Ureter (tissue), 1 donor: ENCODE measurements at regions not wholly inside any gene's neighbourhood (a gene's known extent, or its start where the extent isn't known, plus 50 kb on each side); places are given as distances from the start of the nearest gene placed in this dataset.

ENCODE experiments used
- DNase-seq: peaks from one replicate; pipeline ENCODE4 v3.0.0-alpha.2; 2020; ENCODE audit warnings: low spot score
- donor health status: DM: yes; HTN: yes; CAD: no.

DNA sequence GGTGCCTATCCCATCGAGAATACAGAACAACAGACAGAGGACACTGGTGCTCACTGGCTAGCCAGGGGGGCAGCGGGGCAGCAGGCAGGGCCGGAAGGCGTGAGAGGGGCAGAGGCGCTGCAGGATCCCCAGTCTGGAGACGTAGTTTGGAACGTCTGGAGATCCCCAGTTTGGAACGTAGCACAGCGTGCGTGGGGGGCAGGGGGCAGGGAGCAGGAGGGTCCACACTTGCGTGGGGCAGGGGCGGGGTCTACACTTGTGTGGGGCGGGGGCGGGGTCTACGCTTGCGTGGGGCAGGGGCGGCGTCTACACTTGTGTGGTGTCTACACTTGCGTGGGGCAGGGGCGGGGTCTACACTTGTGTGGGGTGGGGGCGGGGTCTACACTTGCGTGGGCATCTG, 107.2 kb downstream of the DACT2 start:
- no peak for DNase-seq

GRCh38 chr6:168211681-168212080, 107.9 kb downstream of the DACT2 start:
- DNase-seq: no peak

DNA sequence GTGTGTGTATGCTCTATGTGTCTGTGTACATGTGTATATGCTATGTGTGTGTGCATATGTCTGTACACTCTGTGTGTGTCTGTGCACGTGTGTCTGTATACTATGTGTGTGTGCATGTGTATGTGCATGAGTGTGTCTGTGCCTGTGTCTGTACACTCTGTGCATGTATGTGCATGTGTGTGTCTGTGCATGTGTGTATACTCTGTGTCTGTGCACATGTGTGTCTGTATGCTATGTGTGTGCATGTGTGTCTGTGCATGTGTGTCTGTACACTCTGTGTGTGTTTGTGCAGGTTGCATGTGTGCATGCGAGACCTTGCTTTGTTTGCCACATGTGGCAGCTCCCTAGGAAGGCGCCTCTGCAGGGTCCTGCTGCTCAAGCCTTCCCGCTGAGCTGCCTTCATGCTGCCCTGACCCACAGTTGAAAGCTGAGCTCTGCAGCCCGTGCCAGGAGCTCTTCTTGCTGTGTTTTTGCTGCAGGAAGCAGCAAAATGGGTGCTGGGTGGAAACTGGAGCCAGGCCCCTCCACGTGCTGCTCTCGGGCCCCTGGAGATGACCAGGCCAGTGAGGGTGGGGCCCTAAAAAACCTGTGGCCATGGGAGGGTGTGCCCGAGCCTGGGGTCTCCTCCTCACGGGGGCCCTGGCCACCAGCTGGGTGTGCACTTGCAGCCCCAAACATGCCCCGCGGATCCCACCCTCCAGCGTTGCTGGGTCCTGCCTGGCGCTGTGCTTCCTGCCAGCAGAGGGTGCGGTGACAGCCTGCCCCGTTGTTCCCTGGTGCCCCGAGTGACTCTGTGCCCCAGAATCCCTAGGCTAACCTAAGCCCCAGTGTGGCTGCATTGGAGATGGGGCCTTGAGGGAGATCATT, 109.1 kb downstream of the DACT2 start:
- DNase-seq: no peak

DNA sequence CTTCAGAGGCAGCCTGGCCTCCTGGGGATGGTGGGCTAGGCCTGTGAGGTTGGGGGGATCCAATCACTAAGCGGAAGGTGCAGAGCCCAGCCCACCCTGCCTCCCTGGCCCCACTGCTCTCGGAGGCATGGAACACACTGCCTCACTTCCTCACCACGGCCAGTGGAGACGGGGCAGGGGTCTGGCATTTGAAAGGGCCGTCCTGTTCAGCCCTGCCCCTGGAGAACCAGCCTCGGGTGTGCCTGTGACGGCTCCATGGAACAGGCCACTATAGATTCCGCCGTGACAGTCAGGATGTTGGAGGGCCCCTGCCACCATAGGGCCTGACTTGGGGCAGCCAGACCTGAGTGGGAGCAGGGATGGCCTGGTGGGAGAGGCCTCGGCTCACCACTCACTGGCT, 110.2 kb downstream of the DACT2 start:
- DNase-seq: no peak

DNA sequence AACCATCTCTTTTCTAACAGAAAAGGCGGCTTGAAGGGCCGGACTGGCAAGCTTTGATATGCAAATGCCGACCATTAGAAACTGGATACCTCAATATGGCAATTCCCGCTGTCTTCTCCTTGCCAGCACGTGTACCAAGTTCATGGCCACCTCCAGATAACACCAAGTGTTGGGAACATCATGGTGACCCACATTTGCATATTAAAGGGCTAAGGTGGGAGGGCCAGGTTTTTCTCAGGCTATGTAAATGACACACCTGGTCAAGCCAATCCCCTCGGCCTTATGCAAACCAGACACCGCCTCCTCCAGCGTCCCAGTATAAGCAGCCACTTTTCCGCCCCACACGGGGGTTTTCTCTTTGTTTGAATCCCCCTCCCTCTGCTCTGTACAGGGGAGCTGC, 110.7 kb downstream of the DACT2 start:
- DNase-seq: no peak

- no peak for DNase-seq
These were observed 111.2 kb downstream of the DACT2 start for GRCh38 chr6:168208402-168208801.

DNA sequence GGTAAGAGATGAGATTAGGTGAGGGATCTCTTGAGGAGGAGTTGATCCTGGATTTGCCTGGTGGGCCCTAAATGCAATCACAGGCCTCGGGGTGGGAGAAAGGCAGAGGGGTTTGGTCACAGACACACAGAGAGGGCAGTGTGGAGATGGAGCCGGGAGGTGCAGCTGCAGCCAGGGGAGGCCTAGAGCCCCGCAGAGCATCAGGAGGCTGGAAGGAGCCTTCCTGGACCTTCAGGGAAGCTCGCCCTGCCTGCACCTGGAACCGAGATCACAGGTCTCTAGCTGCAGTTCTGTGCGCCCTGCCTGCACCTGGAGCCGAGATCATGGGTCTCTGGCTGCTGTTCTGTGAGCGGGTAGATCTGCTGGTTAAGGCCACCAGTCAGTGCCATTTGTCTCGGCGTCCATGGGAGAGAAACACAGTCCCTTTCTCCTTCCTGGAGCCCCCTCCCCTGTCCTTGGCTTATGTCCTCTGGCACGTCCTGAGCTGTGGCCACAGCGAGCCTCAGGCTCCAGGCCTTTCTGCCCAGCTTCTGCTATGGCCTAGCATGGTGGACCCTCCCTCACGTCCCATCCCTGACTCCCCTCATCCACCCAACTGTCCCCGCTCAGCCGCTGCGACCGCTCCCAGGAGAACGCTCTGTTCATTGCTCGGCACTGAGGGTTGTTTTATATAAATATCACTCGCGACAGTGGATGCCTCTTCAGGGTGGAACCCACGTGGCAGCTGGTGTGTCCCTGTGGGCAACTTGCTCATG, 112.0 kb downstream of the DACT2 start:
- no peak for DNase-seq

GRCh38 chr6:168206661-168207274, 112.8 kb downstream of the DACT2 start:
- no peak for DNase-seq

DNA sequence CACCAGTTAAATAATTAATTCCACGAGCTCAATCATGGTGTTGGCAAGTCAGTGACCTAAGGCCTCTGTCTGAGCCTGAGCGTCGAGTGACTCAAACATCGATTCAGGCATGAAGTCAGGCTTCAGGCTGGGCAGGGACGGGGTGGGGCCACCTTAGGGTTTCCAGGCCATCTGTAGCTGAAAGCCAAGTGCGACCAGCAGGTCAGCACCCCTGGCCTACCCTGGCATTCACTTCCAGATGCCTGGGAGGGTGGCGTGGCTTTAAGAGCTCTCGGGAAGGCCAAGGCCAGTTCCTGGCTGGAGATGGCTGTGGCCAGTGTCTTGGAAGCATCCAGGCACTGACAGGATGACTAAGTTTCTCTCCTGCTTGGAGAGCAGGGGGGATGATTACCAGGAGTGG, 113.4 kb downstream of the DACT2 start:
- DNase-seq: no peak

- no peak for DNase-seq
These were observed 117.8 kb downstream of the DACT2 start for GRCh38 chr6:168201799-168202198.

DNA sequence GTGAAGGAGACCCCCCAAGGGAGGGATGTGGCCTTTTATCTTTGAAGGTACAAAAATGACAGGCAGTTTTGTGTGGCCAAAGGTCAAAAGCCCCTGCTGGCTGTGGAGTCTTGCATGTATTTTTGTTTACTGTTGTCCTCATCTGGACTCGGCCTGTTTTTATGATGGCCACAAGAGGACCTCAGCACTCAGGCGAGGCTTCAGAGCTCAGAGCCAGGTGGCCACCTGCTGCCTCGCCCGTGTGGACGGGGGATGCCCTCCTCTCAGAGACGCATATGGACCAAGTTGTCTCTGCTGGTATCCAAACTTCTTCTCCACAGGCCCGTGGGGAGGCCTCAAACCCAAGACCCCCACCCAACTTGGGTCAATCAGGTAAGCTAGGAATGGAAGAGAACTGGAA, 118.2 kb downstream of the DACT2 start:
- no peak for DNase-seq

DNA sequence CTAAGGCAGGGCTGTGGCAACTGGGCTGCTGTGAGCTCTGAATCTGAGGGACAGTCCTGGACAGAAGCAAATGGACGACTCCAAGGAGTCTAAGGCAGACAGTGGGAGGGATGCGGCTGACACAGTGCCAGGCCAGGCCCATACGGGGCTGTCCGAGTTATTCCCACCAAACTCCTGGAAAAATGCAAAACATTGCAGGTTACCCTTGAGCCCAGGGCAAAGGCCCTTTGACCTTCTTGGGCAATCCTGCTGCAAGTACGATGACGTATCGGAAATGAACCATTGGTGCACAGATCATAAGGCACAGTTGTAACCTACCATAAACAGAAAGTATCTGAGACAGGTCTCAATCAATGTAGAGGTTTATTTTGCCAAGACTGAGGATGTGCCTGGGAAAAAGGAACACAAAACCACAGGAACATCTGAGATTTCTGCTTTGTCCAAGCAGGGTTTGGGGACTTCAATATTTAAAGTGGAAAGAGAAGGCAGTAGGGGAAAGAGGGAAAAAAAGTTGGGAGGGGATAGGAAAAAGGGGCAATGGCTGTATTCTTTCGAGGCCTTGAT, 118.9 kb downstream of the DACT2 start:
- DNase-seq: no peak

DNA sequence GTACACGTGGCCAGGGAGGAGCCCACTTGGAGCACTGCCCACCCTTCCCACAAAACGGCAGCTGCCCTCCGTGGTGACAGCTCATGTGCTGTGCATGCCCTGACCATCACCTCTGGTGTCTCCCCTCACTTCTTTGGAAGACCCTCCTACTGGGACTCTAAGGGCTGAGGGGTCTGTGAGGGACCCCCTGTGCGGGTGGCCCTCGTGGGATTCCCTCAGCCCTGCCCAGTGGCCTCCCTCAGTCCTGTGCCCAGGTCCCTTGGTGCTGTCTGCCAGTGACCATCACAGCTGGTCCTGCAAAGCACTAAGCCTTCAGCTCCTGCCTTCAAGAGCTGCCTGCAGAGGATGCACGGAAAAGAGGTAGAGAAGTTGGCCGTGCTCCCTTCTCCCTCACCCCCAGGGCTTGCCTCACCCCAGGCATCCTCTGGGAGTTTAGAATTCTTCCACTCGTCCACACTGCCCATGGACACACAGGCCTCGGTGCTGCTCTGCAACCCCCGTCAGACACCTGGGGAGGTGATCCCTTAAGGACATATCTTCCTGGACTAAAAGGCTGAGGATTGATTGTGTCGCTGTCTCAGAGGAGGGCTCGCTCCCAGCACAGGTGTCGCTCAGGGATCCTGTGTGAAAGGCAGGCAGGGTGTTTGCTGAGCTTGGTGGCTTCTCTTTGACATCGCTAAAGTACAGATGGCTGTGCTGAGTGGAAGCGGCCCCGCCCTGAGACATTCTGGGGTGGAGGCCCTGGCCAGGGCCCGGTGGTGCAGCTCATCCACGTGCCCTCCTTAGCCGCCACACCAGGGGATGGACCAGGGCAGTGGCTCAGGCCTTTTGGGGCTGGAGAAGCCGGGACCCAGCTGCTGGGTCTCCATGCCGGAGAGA, 119.5 kb upstream of the FRMD1 start:
- DNase-seq: no peak

DNA sequence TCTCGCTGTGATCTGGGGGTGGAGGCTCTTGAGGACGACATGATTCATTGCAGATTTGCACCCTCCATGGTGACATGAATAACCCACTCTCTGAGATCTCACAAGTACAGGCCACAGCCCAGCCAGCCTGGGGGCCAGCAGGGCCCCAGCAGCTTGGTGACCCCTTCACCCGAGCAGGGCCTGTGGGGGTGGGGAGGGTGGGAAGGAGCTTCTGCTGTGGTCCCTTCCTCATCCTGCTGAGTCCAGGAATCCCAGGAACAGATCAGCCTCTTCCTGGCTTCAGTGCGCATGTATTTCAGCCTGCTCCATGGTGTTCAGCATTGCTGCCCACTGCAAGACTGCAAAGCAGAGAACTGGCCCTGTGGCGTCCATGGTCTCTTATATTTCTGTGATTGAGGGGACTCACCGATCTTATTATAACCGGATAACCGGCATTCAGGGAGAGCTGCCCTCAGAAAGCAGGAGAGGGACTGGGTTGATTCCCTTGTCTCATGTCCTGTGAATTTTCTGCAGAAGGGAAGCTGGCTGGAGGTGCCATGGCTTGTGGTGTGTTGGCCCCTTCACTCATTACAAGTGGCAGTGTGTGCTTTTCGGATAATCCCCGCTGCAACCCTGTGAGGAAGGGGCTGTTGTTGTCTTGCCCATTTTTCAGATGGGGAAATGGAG, 118.8 kb upstream of the FRMD1 start:
- no peak for DNase-seq

- no peak for DNase-seq
These were observed 118.0 kb upstream of the FRMD1 start for GRCh38 chr6:168196881-168197635.

DNA sequence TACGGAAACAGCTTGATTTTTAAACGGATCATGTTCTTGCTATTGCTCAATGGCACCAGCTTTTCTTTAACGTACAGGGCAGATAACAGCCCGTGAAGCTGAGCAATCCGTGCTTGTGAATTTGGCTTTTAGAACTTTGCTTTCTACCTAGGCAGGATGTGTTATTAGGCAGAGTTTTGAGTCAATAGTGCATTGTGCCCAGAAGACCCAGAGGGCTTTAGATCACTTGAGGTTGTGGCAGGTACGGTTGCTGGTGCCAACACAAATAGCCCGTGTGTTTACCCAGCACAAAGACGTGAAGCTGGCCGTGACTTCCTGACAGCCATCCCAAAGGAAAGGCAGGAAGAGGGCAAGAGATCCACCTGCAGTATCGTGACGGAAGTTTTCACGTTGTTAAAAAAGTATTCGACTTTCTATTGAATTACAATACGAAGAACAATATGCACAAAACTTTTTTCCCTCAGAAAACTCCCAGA, 117.4 kb upstream of the FRMD1 start:
- DNase-seq: no peak

DNA sequence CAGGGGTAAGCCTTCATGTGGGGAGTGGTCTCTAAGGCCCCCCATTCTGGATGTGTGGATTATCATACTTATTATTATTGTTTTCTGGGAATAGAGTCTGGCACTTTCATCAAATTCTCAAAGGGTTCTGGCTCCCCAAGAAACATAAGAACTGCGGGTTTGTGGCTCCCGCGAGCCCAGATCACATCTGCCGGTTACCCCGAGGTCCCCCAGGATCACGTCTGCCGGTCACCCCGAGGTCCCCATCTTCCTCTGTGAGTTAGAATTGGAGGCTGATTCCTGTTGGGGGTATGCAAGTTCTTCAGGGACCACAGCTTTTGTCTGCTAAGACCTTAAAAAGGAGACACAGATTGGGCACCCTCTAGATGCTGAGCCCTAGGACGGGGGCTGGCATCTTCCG, 116.7 kb upstream of the FRMD1 start:
- DNase-seq: no peak

DNA sequence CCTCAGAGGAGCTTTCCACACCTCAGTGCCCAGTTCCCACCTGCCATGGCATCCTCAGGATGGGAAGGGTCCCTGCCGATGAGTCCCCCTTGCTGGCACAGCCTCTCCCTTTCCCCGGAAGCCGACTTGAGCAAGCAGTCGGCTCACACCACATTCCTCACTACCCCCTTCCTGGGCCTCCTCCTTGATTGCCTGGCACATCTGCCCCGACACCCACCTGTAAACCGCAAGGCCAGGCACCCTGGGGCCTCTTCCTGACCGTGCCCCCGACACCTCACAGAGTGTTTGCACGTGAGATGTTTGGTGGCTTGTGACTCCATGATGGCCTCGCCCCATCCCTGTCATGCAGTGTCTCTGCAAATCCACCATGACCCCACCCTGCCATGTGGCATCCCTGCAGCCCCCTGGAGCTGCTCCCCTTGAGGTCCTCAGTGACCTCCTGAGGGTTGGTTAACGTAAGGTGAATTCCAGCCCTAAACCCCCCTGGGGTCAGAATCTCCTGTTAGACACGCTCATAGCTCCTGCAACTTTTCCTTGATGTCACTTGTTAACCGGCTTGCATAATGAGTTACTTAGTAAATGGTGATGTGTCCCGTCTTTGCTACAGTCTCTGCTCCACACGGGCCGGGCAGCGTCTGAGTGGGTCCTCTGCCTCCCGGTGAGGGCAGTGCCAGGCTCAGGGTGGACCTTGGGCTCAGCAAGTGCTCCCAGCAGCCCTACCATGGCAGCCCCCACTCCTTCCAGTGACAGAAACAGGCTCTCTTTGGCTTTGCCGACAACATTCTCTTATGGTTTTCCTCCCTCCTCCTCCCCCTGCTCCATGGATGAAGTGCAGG, 115.9 kb upstream of the FRMD1 start:
- DNase-seq: no peak
